ENCODE measurements at regions not wholly inside any gene's neighbourhood (a gene's known extent, or its start where the extent isn't known, plus 50 kb on each side); places are given as distances from the start of the nearest gene placed in this dataset.

DNA sequence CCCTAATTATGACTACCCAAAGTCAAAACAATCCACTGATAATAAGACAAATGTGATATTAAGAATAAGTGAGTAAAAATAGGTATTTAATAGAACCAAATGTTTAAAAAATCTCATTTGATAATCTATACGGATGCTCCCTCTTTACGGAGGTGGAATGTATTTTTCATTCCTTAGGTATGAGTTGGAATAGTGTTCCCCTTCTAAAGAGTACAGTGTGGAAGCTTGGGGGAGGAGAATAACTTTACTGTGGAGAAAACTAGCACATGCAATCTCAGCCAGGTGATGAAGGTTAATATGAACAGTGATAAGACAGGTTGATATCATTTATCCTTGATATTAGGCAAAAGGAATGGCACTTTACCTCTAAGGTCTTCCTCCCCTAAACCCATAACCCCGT, 74.6 kb downstream of the GPR88 start:
- Histone ChIP-seq H2AK9ac (replicated peaks; ENCODE audit: low read depth, low read length, poor library complexity) (no peak overlapping the region), H3K4me1 (ENCODE audit: control insufficient read depth, insufficient read depth, low read length) (peaks cover 10% of the 10 kb centered on the region), H2BK20ac (ENCODE audit: low read depth, low read length) (no peak overlapping the region), H3K36me3 (ENCODE audit: control insufficient read depth, insufficient read depth, low read length) (no peaks in the 10 kb centered on the region), H3K4ac (ENCODE audit: low read depth, low read length) (no peak overlapping the region), H3K27ac (ENCODE audit: insufficient read depth, low read length) (no peak overlapping the region), H3K27me3 (ENCODE audit: control insufficient read depth, insufficient read depth, low read length) (no peaks in the 10 kb centered on the region), H2AFZ (replicated peaks; ENCODE audit: low read length, poor library complexity) (no peak overlapping the region), H3K23ac (ENCODE audit: low read depth, low read length) (no peak overlapping the region), H4K91ac (ENCODE audit: insufficient read depth, low read depth, low read length) (no peak overlapping the region), H3K56ac (ENCODE audit: extremely low read depth, insufficient read depth, low read length) (no peak overlapping the region), H3K14ac (replicated peaks; ENCODE audit: low read depth, low read length) (no peak overlapping the region), H3K9ac (ENCODE audit: low read depth, low read length) (no peak overlapping the region), H3K9me3 (ENCODE audit: control insufficient read depth, insufficient read depth, low read length) (no peaks in the 10 kb centered on the region), H3K4me2 (ENCODE audit: low read depth, low read length) (no peak overlapping the region; the same call in 1 of the 2 replicates), H4K20me1 (ENCODE audit: insufficient read depth, low read length) (no peaks in the 10 kb centered on the region), H3K4me3 (ENCODE audit: insufficient read depth, low read depth, low read length) (no peak overlapping the region), H4K5ac (ENCODE audit: low read depth, low read length) (no peak overlapping the region), H3K18ac (ENCODE audit: low read depth, low read length) (no peak overlapping the region), H3K79me1 (ENCODE audit: low read depth in 1 of 2, low read length in 2 of 2) (no peaks in the 10 kb centered on the region), H2BK120ac (ENCODE audit: low read depth, low read length) (no peak overlapping the region), H2AK5ac (ENCODE audit: low read depth, low read length) (no peak overlapping the region), H2BK5ac (ENCODE audit: low read depth, low read length, poor library complexity, severe bottlenecking) (no peak overlapping the region), H2BK15ac (ENCODE audit: low read depth, low read length) (no peak overlapping the region), H4K8ac (ENCODE audit: low read depth in 2 of 2, low read length in 2 of 2) (no peak overlapping the region), H3K9me1 (ENCODE audit: insufficient read depth, low read length) (0 out of 2 replicates have a peak, but pooled peaks cover 2% of the 10 kb centered on the region)
- ATAC-seq (ENCODE audit: low read depth) (peak; percentile 46; the same call in 1 of the 2 replicates), DNase-seq (no peak)
- ChIA-PET CTCF (no interaction called here), POLR2A (ENCODE audit: unreplicated experiment) (no interaction called here)
- intact Hi-C loops (cut with micrococcal nuclease) = loop anchor here (1.0 kb wide), 1 partner anchor 8 kb away; no protein-coding TSS in a partner anchor
- BruUV-seq (replicated peaks) = no TSS peak
- TF ChIP-seq FOS (IDR thresholded peaks at IDR 0.05; ENCODE audit: low read depth, low read length) = no peak
- TF ChIP-seq ELK1 (IDR thresholded peaks at IDR 0.05; ENCODE audit: borderline replicate concordance, low read depth, low read length) = no peak
- TF ChIP-seq RFX5 (IDR thresholded peaks at IDR 0.05; ENCODE audit: low read depth, low read length) = no peak
- TF ChIP-seq SMC3 (IDR thresholded peaks at IDR 0.05; ENCODE audit: low read depth, low read length) = no peak
- TF ChIP-seq USF2 (IDR thresholded peaks at IDR 0.05; ENCODE audit: low read depth, low read length) = no peak
- no peak for TF ChIP-seq CEBPB (IDR thresholded peaks at IDR 0.05; ENCODE audit: low read depth, low read length)
- TF ChIP-seq CHD1 (IDR thresholded peaks at IDR 0.05; ENCODE audit: low read depth, low read length) = no peak
- TF ChIP-seq BHLHE40 (IDR thresholded peaks at IDR 0.05; ENCODE audit: low read depth, low read length) = no peak
- TF ChIP-seq MAZ (IDR thresholded peaks at IDR 0.05; ENCODE audit: borderline replicate concordance, low read depth, low read length) = no peak
- no peak for TF ChIP-seq RCOR1 (IDR thresholded peaks at IDR 0.05; ENCODE audit: insufficient replicate concordance, low read length)
- TF ChIP-seq RAD21 (IDR thresholded peaks at IDR 0.05; ENCODE audit: low read length) = no peak
- TF ChIP-seq MXI1 (IDR thresholded peaks at IDR 0.05; ENCODE audit: borderline replicate concordance, low read depth, low read length) = no peak
- TF ChIP-seq NFE2L2 (IDR thresholded peaks at IDR 0.05; ENCODE audit: low read depth, low read length) = no peak
- TF ChIP-seq POLR2A (IDR thresholded peaks at IDR 0.05; ENCODE audit: low read depth, low read length) = no peak
- TF ChIP-seq, protein P1, sequence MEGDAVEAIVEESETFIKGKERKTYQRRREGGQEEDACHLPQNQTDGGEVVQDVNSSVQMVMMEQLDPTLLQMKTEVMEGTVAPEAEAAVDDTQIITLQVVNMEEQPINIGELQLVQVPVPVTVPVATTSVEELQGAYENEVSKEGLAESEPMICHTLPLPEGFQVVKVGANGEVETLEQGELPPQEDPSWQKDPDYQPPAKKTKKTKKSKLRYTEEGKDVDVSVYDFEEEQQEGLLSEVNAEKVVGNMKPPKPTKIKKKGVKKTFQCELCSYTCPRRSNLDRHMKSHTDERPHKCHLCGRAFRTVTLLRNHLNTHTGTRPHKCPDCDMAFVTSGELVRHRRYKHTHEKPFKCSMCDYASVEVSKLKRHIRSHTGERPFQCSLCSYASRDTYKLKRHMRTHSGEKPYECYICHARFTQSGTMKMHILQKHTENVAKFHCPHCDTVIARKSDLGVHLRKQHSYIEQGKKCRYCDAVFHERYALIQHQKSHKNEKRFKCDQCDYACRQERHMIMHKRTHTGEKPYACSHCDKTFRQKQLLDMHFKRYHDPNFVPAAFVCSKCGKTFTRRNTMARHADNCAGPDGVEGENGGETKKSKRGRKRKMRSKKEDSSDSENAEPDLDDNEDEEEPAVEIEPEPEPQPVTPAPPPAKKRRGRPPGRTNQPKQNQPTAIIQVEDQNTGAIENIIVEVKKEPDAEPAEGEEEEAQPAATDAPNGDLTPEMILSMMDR (conservative IDR thresholded peaks at IDR 0.05; ENCODE audit: low read depth, low read length) = no peak
- TF ChIP-seq MAFK (IDR thresholded peaks at IDR 0.05; ENCODE audit: low read depth, low read length) = no peak
- in situ Hi-C loops (cut with MboI; ENCODE audit: low sequenced_read_pairs) = no loop called here
- dilution Hi-C loops (cut with HindIII; ENCODE audit: low sequenced_read_pairs, unreplicated experiment) = no loop called here
- no CpG with 5 or more reads among the region's 3 CpGs for WGBS, 2 experiments (ENCODE audit: extremely low coverage in 2 of 2, insufficient read length in 1 of 2)
